H1 (cell line): ENCODE measurements at regions not wholly inside any gene's neighbourhood (a gene's known extent, or its start where the extent isn't known, plus 50 kb on each side); places are given as distances from the start of the nearest gene placed in this dataset.

ENCODE experiments used
- CHD2 ChIP-seq: IDR thresholded peaks from 2 replicates; pipeline ENCODE4 v1.6.1; 2012; ENCODE audit warnings: low read length, improper control_type of control experiment
- MAFK ChIP-seq: IDR thresholded peaks from 2 replicates; pipeline ENCODE4 v1.6.1; 2012; ENCODE audit warnings: low read depth, mild to moderate bottlenecking, improper control_type of control experiment, low read length
- POLR2A ChIP-seq, 2 experiments: IDR thresholded peaks; 1 replicate in 1 of 2; 2 replicates in 1 of 2; pipeline ENCODE4 v1.6.1; 2011; ENCODE audit warnings: low read depth in 2 of 2, low read length in 2 of 2, mild to moderate bottlenecking in 2 of 2; ENCODE audit errors: control extremely low read depth in 1 of 2
- POLR2AphosphoS5 ChIP-seq: IDR thresholded peaks from 2 replicates; pipeline ENCODE4 v1.6.1; 2011; ENCODE audit warnings: low read depth, low read length
- RFX5 ChIP-seq: IDR thresholded peaks from 2 replicates; pipeline ENCODE4 v1.6.1; 2011; ENCODE audit warnings: low read depth, low read length, improper control_type of control experiment, borderline replicate concordance
- SUZ12 ChIP-seq: fragments of 200-600 bp; sonication (generic); IDR thresholded peaks from 2 replicates; pipeline ENCODE4 v1.6.1; 2012; ENCODE audit warnings: mild to moderate bottlenecking, inconsistent platforms, low read length, moderate library complexity, mixed read lengths
- TAF1 ChIP-seq: IDR thresholded peaks from 2 replicates; pipeline ENCODE4 v1.6.1; 2011; ENCODE audit warnings: mild to moderate bottlenecking, low read depth, low read length
- TF ChIP-seq, protein P1 (sequence below), 3 experiments: IDR thresholded peaks; 1 replicate in 2 of 3; 2 replicates in 1 of 3; pipeline versions ENCODE4 v1.5.1 to v1.6.1; 2011; ENCODE audit warnings: low read length in 3 of 3, mild to moderate bottlenecking in 3 of 3, inconsistent platforms in 2 of 3, low read depth in 1 of 3, moderate library complexity in 1 of 3; ENCODE audit not compliant: insufficient read depth in 1 of 3; ENCODE audit errors: control extremely low read depth in 1 of 3

DNA sequence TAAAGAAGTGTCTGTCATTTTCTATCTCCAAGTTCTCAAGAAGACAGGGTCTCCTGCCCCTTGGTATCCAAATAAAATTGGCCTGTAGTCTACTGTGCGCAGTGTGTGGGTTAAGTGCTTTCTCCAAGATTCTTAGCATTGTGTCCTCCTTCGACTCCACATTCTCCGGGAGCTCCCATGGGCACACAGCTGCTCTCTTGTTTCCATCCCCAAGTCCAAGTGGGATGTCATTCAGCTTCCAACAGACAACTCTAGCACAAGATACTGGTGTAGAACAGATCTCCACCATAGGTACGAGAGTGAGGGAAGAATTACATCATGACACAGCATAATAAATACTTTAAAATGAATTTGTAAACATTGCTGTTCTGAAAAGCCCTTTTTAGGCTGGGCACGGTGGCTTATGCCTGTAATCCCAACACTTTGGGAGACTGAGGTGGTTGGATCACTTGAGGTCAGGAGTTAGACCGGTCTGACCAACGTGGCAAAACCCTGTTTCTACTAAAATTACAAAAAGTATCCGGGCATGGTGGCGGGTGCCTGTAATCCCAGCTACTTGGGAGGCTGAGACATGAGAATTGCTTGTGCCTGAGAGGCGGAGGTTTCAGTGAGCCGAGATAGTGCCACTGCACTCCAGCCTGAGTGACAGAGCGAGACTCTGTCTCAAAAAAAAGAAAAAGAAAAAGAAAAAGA is 196.2 kb downstream of the C9orf152 start:
- TF ChIP-seq, protein P1, sequence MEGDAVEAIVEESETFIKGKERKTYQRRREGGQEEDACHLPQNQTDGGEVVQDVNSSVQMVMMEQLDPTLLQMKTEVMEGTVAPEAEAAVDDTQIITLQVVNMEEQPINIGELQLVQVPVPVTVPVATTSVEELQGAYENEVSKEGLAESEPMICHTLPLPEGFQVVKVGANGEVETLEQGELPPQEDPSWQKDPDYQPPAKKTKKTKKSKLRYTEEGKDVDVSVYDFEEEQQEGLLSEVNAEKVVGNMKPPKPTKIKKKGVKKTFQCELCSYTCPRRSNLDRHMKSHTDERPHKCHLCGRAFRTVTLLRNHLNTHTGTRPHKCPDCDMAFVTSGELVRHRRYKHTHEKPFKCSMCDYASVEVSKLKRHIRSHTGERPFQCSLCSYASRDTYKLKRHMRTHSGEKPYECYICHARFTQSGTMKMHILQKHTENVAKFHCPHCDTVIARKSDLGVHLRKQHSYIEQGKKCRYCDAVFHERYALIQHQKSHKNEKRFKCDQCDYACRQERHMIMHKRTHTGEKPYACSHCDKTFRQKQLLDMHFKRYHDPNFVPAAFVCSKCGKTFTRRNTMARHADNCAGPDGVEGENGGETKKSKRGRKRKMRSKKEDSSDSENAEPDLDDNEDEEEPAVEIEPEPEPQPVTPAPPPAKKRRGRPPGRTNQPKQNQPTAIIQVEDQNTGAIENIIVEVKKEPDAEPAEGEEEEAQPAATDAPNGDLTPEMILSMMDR (IDR thresholded peaks at IDR 0.05; ENCODE audit: control extremely low read depth in 1 of 3, insufficient read depth in 1 of 3, low read depth in 1 of 3, low read length in 3 of 3): no peak
- TF ChIP-seq POLR2A (IDR thresholded peaks at IDR 0.05; ENCODE audit: control extremely low read depth in 1 of 2, low read depth in 2 of 2, low read length in 2 of 2) (no peak), SUZ12 (no peak), POLR2AphosphoS5 (no peak), RFX5 (no peak), CHD2 (no peak), TAF1 (no peak), MAFK (no peak)
